ENCODE measurements at regions not wholly inside any gene's neighbourhood (a gene's known extent, or its start where the extent isn't known, plus 50 kb on each side); places are given as distances from the start of the nearest gene placed in this dataset.
"Not testable (repeated sequence)": the region's sequence is repeated elsewhere in the genome, so short reads cannot be mapped to it uniquely, and the experiment has no call there.

- DNase-seq (ENCODE audit: low spot score) = no peak
These were observed 1055.1 kb upstream of the GJE1 start for GRCh38 chr6:141077355-141078333.

GRCh38 chr6:141057761-141058160, 1075.0 kb upstream of the GJE1 start:
- no peak for DNase-seq (ENCODE audit: low spot score)

GRCh38 chr6:141056945-141057625, 1075.6 kb upstream of the GJE1 start:
- DNase-seq (ENCODE audit: low spot score) = no peak

GRCh38 chr6:141050471-141050870, 1082.3 kb upstream of the GJE1 start:
- no peak for DNase-seq (ENCODE audit: low spot score)

GRCh38 chr6:141048451-141048850, 1084.3 kb upstream of the GJE1 start:
- DNase-seq (ENCODE audit: low spot score) = no peak

- not testable (repeated sequence) for DNase-seq (ENCODE audit: low spot score)
These were observed 1086.2 kb upstream of the GJE1 start for GRCh38 chr6:141046496-141046895.

- no peak for DNase-seq (ENCODE audit: low spot score)
These were observed 1091.1 kb upstream of the GJE1 start for GRCh38 chr6:141041596-141042087.

- DNase-seq (ENCODE audit: low spot score) = no peak
These were observed 1097.2 kb upstream of the GJE1 start for GRCh38 chr6:141035312-141036200.

GRCh38 chr6:141033101-141033500, 1099.6 kb upstream of the GJE1 start:
- no peak for DNase-seq (ENCODE audit: low spot score)

- DNase-seq (ENCODE audit: low spot score) = no peak
These were observed 1102.8 kb upstream of the GJE1 start for GRCh38 chr6:141029908-141030307.

GRCh38 chr6:141028791-141029280, 1103.9 kb upstream of the GJE1 start:
- DNase-seq (ENCODE audit: low spot score) = no peak

GRCh38 chr6:141026504-141026903, 1106.2 kb upstream of the GJE1 start:
- no peak for DNase-seq (ENCODE audit: low spot score)

- no peak for DNase-seq (ENCODE audit: low spot score)
These were observed 1108.2 kb upstream of the GJE1 start for GRCh38 chr6:141024526-141024925.

- DNase-seq (ENCODE audit: low spot score) = no peak
These were observed 1114.8 kb upstream of the GJE1 start for GRCh38 chr6:141017941-141018340.

- DNase-seq (ENCODE audit: low spot score) = no peak
These were observed 1131.8 kb upstream of the GJE1 start for GRCh38 chr6:141000917-141001316.

- no peak for DNase-seq (ENCODE audit: low spot score)
These were observed 1139.2 kb upstream of the GJE1 start for GRCh38 chr6:140993515-140993914.

- no peak for DNase-seq (ENCODE audit: low spot score)
These were observed 1140.0 kb upstream of the GJE1 start for GRCh38 chr6:140992678-140993077.

GRCh38 chr6:140988780-140989179, 1143.9 kb upstream of the GJE1 start:
- no peak for DNase-seq (ENCODE audit: low spot score)

- DNase-seq (ENCODE audit: low spot score) = no peak
These were observed 1145.2 kb upstream of the GJE1 start for GRCh38 chr6:140987364-140988155.

GRCh38 chr6:140985679-140986275, 1146.9 kb upstream of the GJE1 start:
- no peak for DNase-seq (ENCODE audit: low spot score)
